Smooth muscle cell (in vitro differentiated cells): ENCODE measurements at regions not wholly inside any gene's neighbourhood (a gene's known extent, or its start where the extent isn't known, plus 50 kb on each side); places are given as distances from the start of the nearest gene placed in this dataset.

ENCODE experiments used
- DNase-seq: peaks from one replicate; lab custom pipeline; 2025; ENCODE audit not compliant: unreplicated experiment; lab: John Stamatoyannopoulos, UW
- H2AFZ ChIP-seq: fragments of 200-600 bp; sonication (generic); 2 replicates; pipeline ENCODE4 v1.6.0; 2016; ENCODE audit warnings: antibody characterized with exemption, low read depth, mild to moderate bottlenecking
- H3F3A ChIP-seq: fragments of 200-600 bp; sonication (generic); 2 replicates; pipeline ENCODE4 v1.6.0; 2017; ENCODE audit warnings: antibody characterized with exemption, low read depth
- H3K27ac ChIP-seq: fragments of 200-600 bp; sonication (generic); 2 replicates; pipeline ENCODE4 v1.5.1; 2016; ENCODE audit warnings: low read depth, mild to moderate bottlenecking
- H3K27me3 ChIP-seq: fragments of 200-600 bp; sonication (generic); 2 replicates; pipeline ENCODE4 v1.6.1; 2016; ENCODE audit warnings: low read depth, mild to moderate bottlenecking
- H3K36me3 ChIP-seq: fragments of 200-600 bp; sonication (generic); 2 replicates; pipeline ENCODE4 v1.5.1; 2016; ENCODE audit warnings: low read depth
- H3K4me1 ChIP-seq: fragments of 200-600 bp; sonication (generic); 2 replicates; pipeline ENCODE4 v1.5.1; 2016; ENCODE audit warnings: low read depth
- H3K4me2 ChIP-seq: fragments of 200-600 bp; sonication (generic); 2 replicates; pipeline ENCODE4 v1.6.0; 2016; ENCODE audit warnings: mild to moderate bottlenecking
- H3K4me3 ChIP-seq: fragments of 200-600 bp; sonication (generic); 2 replicates; pipeline ENCODE4 v1.5.1; 2016; ENCODE audit warnings: mild to moderate bottlenecking
- H3K79me2 ChIP-seq: fragments of 200-600 bp; sonication (generic); 2 replicates; pipeline ENCODE4 v1.6.0; 2016; ENCODE audit warnings: low read depth, mild to moderate bottlenecking
- H3K9ac ChIP-seq: fragments of 200-600 bp; sonication (generic); 2 replicates; pipeline ENCODE4 v1.6.0; 2016; ENCODE audit warnings: low read depth
- H3K9me3 ChIP-seq: fragments of 200-600 bp; sonication (generic); replicated peaks from 2 replicates; pipeline ENCODE4 v1.5.1; 2016; ENCODE audit warnings: low read depth
- H4K20me1 ChIP-seq: fragments of 200-600 bp; sonication (generic); 2 replicates; pipeline ENCODE4 v1.6.0; 2016; ENCODE audit warnings: low read depth
- CTCF ChIP-seq: fragments of 200-600 bp; sonication (generic); IDR thresholded peaks from 2 replicates; pipeline ENCODE4 v1.5.1; 2017; ENCODE audit warnings: borderline replicate concordance, mild to moderate bottlenecking, antibody characterized with exemption; ENCODE audit not compliant: insufficient read depth, poor library complexity, severe bottlenecking
- WGBS: methylation state at CpG from one replicate; pipeline ENCODE4 v1.1.7; 2016; ENCODE audit warnings: low lambda C conversion rate; 5-methylcytosine and 5-hydroxymethylcytosine counted together

GRCh38 chr16:85479972-85480726 lies 133.0 kb upstream of the GSE1 start:
- no peak overlapping the region for H3K4me3 ChIP-seq
- no peak overlapping the region for H3K27ac ChIP-seq
- WGBS = 82% methylated on average over 26 of the region's 26 CpGs
- peaks cover 76% of the 10 kb centered on the region for H4K20me1 ChIP-seq
- no peaks in the 10 kb centered on the region for H3K27me3 ChIP-seq
- H3K9ac ChIP-seq = no peak overlapping the region
- H2AFZ ChIP-seq = no peak overlapping the region
- H3K9me3 ChIP-seq = no peaks in the 10 kb centered on the region
- peaks cover 10% of the 10 kb centered on the region for H3F3A ChIP-seq
- no peak overlapping the region for H3K4me2 ChIP-seq
- H3K79me2 ChIP-seq = no peaks in the 10 kb centered on the region
- peak; percentile 19 for TF ChIP-seq CTCF
- H3K4me1 ChIP-seq = peaks cover 2% of the 10 kb centered on the region
- no peak for DNase-seq
- H3K36me3 ChIP-seq = no peaks in the 10 kb centered on the region

GRCh38 chr16:85480727-85481101 lies 132.4 kb upstream of the GSE1 start:
- Histone ChIP-seq H4K20me1 (peaks cover 76% of the 10 kb centered on the region), H3K27me3 (no peaks in the 10 kb centered on the region), H2AFZ (no peak overlapping the region), H3F3A (peaks cover 7% of the 10 kb centered on the region), H3K9me3 (no peaks in the 10 kb centered on the region), H3K27ac (no peak overlapping the region), H3K4me1 (no peaks in the 10 kb centered on the region), H3K4me2 (no peak overlapping the region), H3K36me3 (no peaks in the 10 kb centered on the region), H3K4me3 (no peak overlapping the region), H3K79me2 (no peaks in the 10 kb centered on the region), H3K9ac (no peak overlapping the region)
- no peak for TF ChIP-seq CTCF
- no peak for DNase-seq
- WGBS = 85% methylated on average over 18 of the region's 18 CpGs

GRCh38 chr16:85481206-85481605 lies 131.9 kb upstream of the GSE1 start:
- Histone ChIP-seq H3K4me2 (no peak overlapping the region), H3F3A (peaks cover 2% of the 10 kb centered on the region), H3K9me3 (no peaks in the 10 kb centered on the region), H3K79me2 (no peaks in the 10 kb centered on the region), H3K4me3 (no peak overlapping the region), H3K9ac (no peak overlapping the region), H4K20me1 (peaks cover 76% of the 10 kb centered on the region), H3K4me1 (no peaks in the 10 kb centered on the region), H3K27me3 (no peaks in the 10 kb centered on the region), H3K27ac (no peak overlapping the region), H2AFZ (no peak overlapping the region), H3K36me3 (no peaks in the 10 kb centered on the region)
- DNase-seq = no peak
- WGBS = 100% methylated on average over 1 of the region's 1 CpG
- no peak for TF ChIP-seq CTCF

GRCh38 chr16:85481738-85482137 lies 131.4 kb upstream of the GSE1 start:
- no peak overlapping the region for H2AFZ ChIP-seq
- H4K20me1 ChIP-seq = peaks cover 77% of the 10 kb centered on the region
- H3K4me3 ChIP-seq = no peak overlapping the region
- DNase-seq = no peak
- H3K36me3 ChIP-seq = no peaks in the 10 kb centered on the region
- TF ChIP-seq CTCF = no peak
- no peaks in the 10 kb centered on the region for H3K79me2 ChIP-seq
- H3K9me3 ChIP-seq = no peaks in the 10 kb centered on the region
- no peak overlapping the region for H3K4me2 ChIP-seq
- no peaks in the 10 kb centered on the region for H3K4me1 ChIP-seq
- H3K27me3 ChIP-seq = no peaks in the 10 kb centered on the region
- no peak overlapping the region for H3K9ac ChIP-seq
- no peak overlapping the region for H3K27ac ChIP-seq
- no peaks in the 10 kb centered on the region for H3F3A ChIP-seq
- 95% methylated on average over 19 of the region's 19 CpGs for WGBS
